ENCODE measurements at regions not wholly inside any gene's neighbourhood (a gene's known extent, or its start where the extent isn't known, plus 50 kb on each side); places are given as distances from the start of the nearest gene placed in this dataset.

GRCh38 chr2:6425032-6425431 is 440.7 kb downstream of the CMPK2 start:
- no peak for DNase-seq

GRCh38 chr2:6429210-6429986 is 436.3 kb downstream of the CMPK2 start:
- DNase-seq: no peak

- DNase-seq: no peak
These were observed 431.3 kb downstream of the CMPK2 start for GRCh38 chr2:6434438-6434837.

- no peak for DNase-seq
These were observed 423.9 kb downstream of the CMPK2 start for GRCh38 chr2:6441800-6442199.

GRCh38 chr2:6442252-6442985 is 423.3 kb downstream of the CMPK2 start:
- no peak for DNase-seq

- no peak for DNase-seq
These were observed 422.5 kb downstream of the CMPK2 start for GRCh38 chr2:6443061-6443823.

GRCh38 chr2:6444514-6444913 is 421.2 kb downstream of the CMPK2 start:
- no peak for DNase-seq

- no peak for DNase-seq
These were observed 420.6 kb downstream of the CMPK2 start for GRCh38 chr2:6445156-6445555.

GRCh38 chr2:6446938-6447608 is 418.6 kb downstream of the CMPK2 start:
- no peak for DNase-seq

GRCh38 chr2:6448893-6449292 is 416.8 kb downstream of the CMPK2 start:
- no peak for DNase-seq

- no peak for DNase-seq
These were observed 416.4 kb downstream of the CMPK2 start for GRCh38 chr2:6449343-6449742.

- DNase-seq: no peak
These were observed 412.8 kb downstream of the CMPK2 start for GRCh38 chr2:6452702-6453481.

GRCh38 chr2:6454286-6454990 is 411.3 kb downstream of the CMPK2 start:
- DNase-seq: no peak

GRCh38 chr2:6459138-6459537 is 406.6 kb downstream of the CMPK2 start:
- DNase-seq: no peak

- no peak for DNase-seq
These were observed 395.2 kb downstream of the CMPK2 start for GRCh38 chr2:6470518-6470917.

GRCh38 chr2:6471419-6471818 is 394.3 kb downstream of the CMPK2 start:
- DNase-seq: no peak

GRCh38 chr2:6474161-6475140 is 391.3 kb downstream of the CMPK2 start:
- DNase-seq: no peak

GRCh38 chr2:6475155-6475940 is 390.4 kb downstream of the CMPK2 start:
- DNase-seq: no peak

GRCh38 chr2:6480514-6480913 is 385.2 kb downstream of the CMPK2 start:
- no peak for DNase-seq

All from stimulated activated naive CD4-positive, alpha-beta T cell (primary cell).